ENCODE measurements at regions not wholly inside any gene's neighbourhood (a gene's known extent, or its start where the extent isn't known, plus 50 kb on each side); places are given as distances from the start of the nearest gene placed in this dataset.
"Not testable (repeated sequence)": the region's sequence is repeated elsewhere in the genome, so short reads cannot be mapped to it uniquely, and the experiment has no call there.

GRCh38 chr14:106721926-106722325, 1195.5 kb downstream of the TMEM121 start:
- DNase-seq (ENCODE audit: low spot score): not testable (repeated sequence)

- DNase-seq (ENCODE audit: low spot score): not testable (repeated sequence)
Observed at GRCh38 chr14:106722813-106723687, 1196.7 kb downstream of the TMEM121 start.

- not testable (repeated sequence) for DNase-seq (ENCODE audit: low spot score)
Observed at GRCh38 chr14:106727962-106728361, 1201.6 kb downstream of the TMEM121 start.

DNA sequence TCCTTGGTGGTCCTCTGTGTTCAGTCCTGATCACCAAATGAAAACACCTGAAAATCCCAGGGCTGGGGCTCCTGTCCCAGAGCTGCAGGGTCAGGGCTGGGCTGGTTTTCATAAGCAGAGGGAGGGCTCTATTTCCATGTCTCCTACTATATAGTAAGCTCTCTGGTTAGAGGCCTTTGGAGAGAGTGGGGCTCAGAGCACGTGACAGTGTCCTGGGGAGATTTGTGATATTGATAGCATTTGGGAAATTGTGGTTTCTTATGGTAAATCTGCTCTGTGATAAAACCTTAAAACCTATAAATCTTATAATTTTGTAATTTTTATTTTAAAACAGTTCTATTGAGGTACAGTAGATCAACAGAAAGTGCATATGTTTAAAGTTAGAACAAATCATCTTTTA, 1202.2 kb downstream of the TMEM121 start:
- DNase-seq (ENCODE audit: low spot score): no peak

- no peak for DNase-seq (ENCODE audit: low spot score)
Observed at GRCh38 chr14:106729551-106729950, 1203.2 kb downstream of the TMEM121 start.

DNA sequence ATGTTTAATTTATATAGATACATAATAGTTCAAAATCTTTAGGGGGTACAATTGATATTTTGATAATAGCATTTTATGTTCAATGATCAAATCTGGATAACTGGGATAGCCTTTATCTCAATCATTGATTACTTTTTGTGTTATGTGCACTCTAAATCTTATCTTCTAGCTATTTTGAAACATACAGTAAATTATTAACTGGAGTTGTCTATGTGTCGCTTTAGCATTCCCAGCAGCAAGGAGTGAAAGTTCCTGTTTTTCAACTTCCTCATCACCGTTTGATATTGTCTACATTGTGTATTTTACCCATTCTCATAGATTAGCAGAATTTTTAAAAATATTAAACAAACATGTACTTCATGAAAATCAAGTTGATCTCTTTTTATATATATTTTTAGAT, 1207.4 kb downstream of the TMEM121 start:
- DNase-seq (ENCODE audit: low spot score): no peak

DNA sequence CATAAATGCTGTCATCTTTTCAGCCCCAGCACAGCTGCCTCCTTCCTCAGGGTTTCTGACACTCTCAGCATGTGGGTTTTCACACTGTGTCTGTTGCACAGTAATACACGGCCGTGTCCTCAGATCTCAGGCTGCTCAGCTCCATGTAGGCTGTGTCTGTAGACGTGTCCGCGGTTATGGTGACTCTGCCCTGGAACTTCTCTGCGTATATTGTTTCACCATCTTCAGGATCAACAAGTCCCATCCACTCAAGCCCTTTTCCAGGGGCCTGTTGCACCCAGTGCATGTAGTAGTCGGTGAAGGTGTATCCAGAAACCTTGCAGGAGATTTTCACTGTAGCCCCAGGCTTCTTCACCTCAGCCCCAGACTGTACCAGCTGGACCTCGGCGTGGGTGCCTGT, 1210.6 kb downstream of the TMEM121 start:
- DNase-seq (ENCODE audit: low spot score): no peak

DNA sequence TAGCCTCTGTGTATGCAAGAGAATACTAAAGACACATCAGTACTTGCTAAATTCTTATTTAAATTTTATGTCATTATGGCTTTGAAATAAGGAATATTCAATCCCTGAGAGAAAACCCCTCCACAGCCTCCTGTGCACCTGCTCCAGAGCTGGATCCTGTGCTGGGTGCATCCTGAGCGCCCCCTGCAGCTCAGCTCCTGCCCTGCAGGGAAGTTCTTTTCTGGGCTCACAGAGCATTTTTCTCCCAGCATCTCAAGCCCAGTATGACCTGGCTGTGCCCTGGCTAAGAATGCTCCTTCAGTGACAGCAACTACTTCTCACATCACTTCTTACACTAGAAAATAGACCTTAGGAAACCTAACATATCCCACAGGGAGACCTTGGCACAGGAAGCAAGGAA, 1211.7 kb downstream of the TMEM121 start:
- no peak for DNase-seq (ENCODE audit: low spot score)

- not testable (repeated sequence) for DNase-seq (ENCODE audit: low spot score)
Observed at GRCh38 chr14:106738598-106739258, 1212.3 kb downstream of the TMEM121 start.

GRCh38 chr14:106741086-106741827, 1214.9 kb downstream of the TMEM121 start:
- DNase-seq (ENCODE audit: low spot score): not testable (repeated sequence)

DNA sequence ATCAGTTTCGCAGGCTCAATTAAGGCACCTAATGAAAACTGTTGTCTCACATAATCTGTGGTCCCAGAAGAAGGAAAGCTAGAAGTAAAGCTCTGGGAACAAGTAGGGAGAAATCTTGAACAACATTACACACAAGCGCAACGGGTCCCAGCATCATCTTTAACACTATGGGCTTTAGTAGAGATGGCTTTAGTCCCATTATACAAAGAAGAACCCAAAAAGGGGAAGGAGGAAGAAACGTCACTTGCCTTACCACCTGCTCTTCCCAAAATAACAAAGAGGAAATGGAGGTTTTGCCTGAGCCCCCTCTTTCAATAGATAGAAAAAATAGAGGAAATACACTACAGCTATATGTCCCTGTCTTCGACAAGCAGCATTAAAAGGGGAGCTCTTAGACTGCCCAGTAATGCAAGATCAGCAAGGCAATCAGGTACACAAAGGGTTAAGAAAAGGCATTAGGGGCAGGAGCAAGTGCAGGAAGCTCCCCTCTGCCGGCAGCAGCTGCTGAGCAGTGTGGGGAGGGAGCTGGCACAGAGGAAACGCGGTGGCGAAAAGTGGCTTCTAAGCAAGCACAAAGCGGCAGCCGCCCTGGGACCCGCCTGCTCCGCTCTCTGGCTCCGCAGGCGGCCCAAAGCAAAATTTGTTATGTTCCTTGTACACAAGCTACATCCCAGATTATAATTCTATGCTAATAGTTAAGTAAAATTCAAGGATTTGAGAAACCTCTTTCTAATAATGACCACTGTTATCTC, 1218.8 kb downstream of the TMEM121 start:
- DNase-seq (ENCODE audit: low spot score): not testable (repeated sequence)

DNA sequence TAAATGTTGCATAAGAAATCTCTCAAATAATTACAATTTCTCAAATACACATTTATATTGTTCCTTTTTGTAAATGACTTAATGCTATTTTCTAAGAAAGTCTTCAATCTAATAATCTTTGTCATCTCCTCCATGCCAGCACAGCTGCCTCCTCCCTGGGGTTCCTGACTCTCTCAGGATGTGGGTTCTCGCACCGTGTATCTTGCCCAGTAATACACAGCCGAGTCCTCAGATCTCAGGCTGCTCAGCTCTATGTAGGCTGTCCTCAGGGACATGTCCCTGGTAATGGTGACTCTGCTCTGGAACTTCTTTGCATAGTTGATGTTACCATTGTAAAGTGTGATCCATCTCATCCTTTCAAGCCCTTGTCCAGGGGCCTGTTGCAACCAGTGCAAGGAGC, 1223.7 kb downstream of the TMEM121 start:
- not testable (repeated sequence) for DNase-seq (ENCODE audit: low spot score)

DNA sequence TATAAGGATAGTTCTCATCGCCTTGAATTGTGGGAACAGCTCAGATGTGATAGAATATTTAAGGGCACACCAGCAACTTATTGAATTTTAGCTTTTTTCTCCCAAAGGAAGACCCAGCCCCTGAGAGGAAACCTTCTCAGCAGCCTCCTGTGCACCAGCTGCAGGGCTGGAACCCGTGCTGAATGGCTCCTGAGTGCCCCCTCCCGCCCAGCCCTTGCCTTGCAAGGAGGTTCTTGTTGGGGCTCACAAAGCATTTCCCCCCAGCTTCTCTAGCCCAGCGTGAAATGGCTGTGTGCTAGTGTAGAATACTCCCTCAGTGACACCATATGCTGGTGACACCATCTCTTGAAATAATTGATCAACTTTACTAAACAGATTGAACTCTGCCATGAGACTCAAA, 1227.4 kb downstream of the TMEM121 start:
- DNase-seq (ENCODE audit: low spot score): not testable (repeated sequence)

DNA sequence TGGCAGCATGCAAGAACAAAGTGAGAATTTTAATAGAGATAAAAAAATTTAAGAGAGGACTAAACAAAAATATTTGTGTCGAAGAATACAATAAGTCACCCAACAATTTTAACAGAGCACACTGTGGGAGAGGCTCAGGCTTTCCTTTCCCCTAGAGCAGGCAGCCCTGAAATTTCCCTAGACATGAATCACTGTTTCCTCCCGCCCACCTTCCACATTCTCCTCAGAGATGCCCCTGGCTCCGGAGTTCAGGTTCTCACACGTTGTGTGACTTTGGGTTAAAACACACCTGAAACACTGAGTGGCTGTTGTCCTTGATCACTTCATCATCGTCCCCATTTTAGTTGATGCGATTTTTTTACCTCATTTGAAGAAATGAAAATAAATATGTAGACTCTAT, 1231.1 kb downstream of the TMEM121 start:
- DNase-seq (ENCODE audit: low spot score): not testable (repeated sequence)

- not testable (repeated sequence) for DNase-seq (ENCODE audit: low spot score)
Observed at GRCh38 chr14:106761886-106762816, 1235.8 kb downstream of the TMEM121 start.

- not testable (repeated sequence) for DNase-seq (ENCODE audit: low spot score)
Observed at GRCh38 chr14:106764968-106765369, 1238.6 kb downstream of the TMEM121 start.

DNA sequence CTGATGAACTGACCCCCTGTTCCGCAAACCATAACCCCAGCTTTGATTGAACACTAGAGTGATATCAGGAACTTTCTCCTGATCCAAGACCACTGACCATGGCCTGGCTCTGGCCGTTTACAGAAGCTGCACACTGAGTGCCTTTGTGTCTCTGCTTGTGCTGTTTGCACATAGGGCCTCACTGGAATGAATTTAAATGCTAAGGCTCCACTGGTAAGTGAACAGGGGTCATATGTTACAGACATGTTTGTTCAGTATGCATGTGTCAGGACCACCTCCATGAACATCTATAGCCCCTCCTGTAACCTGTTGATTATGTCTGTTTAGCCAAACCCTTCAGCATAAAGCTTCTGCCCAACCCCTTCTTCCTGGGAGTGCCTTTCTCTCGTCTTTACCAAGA, 1239.8 kb downstream of the TMEM121 start:
- no peak for DNase-seq (ENCODE audit: low spot score)

GRCh38 chr14:106766551-106767277, 1240.3 kb downstream of the TMEM121 start:
- not testable (repeated sequence) for DNase-seq (ENCODE audit: low spot score)

- not testable (repeated sequence) for DNase-seq (ENCODE audit: low spot score)
Observed at GRCh38 chr14:106768230-106768629, 1241.8 kb downstream of the TMEM121 start.
